Spleen (tissue), 7 donors: ENCODE measurements at regions not wholly inside any gene's neighbourhood (a gene's known extent, or its start where the extent isn't known, plus 50 kb on each side); places are given as distances from the start of the nearest gene placed in this dataset.
"Not testable (repeated sequence)": the region's sequence is repeated elsewhere in the genome, so short reads cannot be mapped to it uniquely, and the experiment has no call there.

Experiments
- CTCF ChIP-seq, 11 experiments: fragments of 200-600 bp in 7 of 11; fragments of 450-650 bp in 4 of 11; sonication (generic) in 4 of 11; IDR thresholded peaks in 8 of 11; conservative IDR thresholded peaks in 3 of 11; 1 replicate in 7 of 11; 2 replicates in 4 of 11; pipeline versions ENCODE4 v1.4.0 to v1.8.0; 2016 to 2021; ENCODE audit warnings: antibody characterized with exemption in 11 of 11, inconsistent platforms in 4 of 11, mild to moderate bottlenecking in 1 of 11
- POLR2A ChIP-seq, 3 donors: fragments of 450-650 bp; IDR thresholded peaks; one replicate each; pipeline ENCODE4 v1.5.1; 2017; ENCODE audit warnings: antibody characterized with exemption in 3 of 3, mild to moderate bottlenecking in 1 of 3
- donor health status: DM: no; HTN: no; CAD: no; lungs with moderate emphysema.
- donor health status: DM: no; HTN: no; CAD: no.
- donor health status: DM: no; HTN: no; CAD: no.

- TF ChIP-seq CTCF (IDR thresholded peaks at IDR 0.05 in 8 of 11, conservative IDR thresholded peaks at IDR 0.05 in 3 of 11); POLR2A (IDR thresholded peaks at IDR 0.05): not testable (repeated sequence)
Observed at GRCh38 chr1:83117030-83117429, 881.9 kb downstream of the TTLL7 start.
